Prostate gland (tissue), 2 donors: ENCODE measurements at regions not wholly inside any gene's neighbourhood (a gene's known extent, or its start where the extent isn't known, plus 50 kb on each side); places are given as distances from the start of the nearest gene placed in this dataset.
A peak's percentile ranks its signal among the peaks of the same experiment; 100 is the strongest.

Experiments used
- DNase-seq: peaks from one replicate; pipeline ENCODE4 v3.0.0-alpha.2; 2019; ENCODE audit warnings: low spot score
- H3K27ac ChIP-seq, 2 donors: fragments of 200-600 bp; sonication (generic); 2 replicates each; pipeline ENCODE4 v1.5.1; 2017 to 2019
- H3K27me3 ChIP-seq: fragments of 200-600 bp; sonication (generic); replicated peaks from 2 replicates; pipeline ENCODE4 v1.5.1; 2019; ENCODE audit not compliant: insufficient read depth
- H3K36me3 ChIP-seq, 2 donors: fragments of 200-600 bp; sonication (generic); 1 replicate in 1 of 2; 2 replicates in 1 of 2; pipeline versions ENCODE4 v1.5.1 to v1.8.1; 2017 to 2019
- H3K4me1 ChIP-seq: fragments of 200-600 bp; sonication (generic); replicated peaks from 2 replicates; pipeline ENCODE4 v1.5.1; 2019
- H3K4me3 ChIP-seq, 2 donors: fragments of 200-600 bp; sonication (generic); 2 replicates each; pipeline ENCODE4 v1.5.1; 2017 to 2019
- H3K9me3 ChIP-seq: fragments of 200-600 bp; sonication (generic); 2 replicates; pipeline ENCODE4 v1.5.1; 2017
- POLR2A ChIP-seq: fragments of 450-650 bp; IDR thresholded peaks from one replicate; pipeline ENCODE4 v1.6.1; 2016; ENCODE audit warnings: antibody characterized with exemption, mild to moderate bottlenecking
- POLR2AphosphoS5 ChIP-seq: sonication (generic); formaldehyde crosslinking; IDR thresholded peaks from one replicate; pipeline ENCODE4 v1.6.1; 2017; ENCODE audit warnings: antibody characterized with exemption
- WGBS: methylation state at CpG from one replicate; pipeline ENCODE4 v1.1.5; 2018; 5-methylcytosine and 5-hydroxymethylcytosine counted together
- intact Hi-C: fragments of 100-400 bp; cut with DNase I; formaldehyde crosslinking; loops from one replicate; pipeline ENCODE4 v1.14.2; 2022
- TF ChIP-seq, protein P1 (sequence below), 4 experiments: fragments of 200-600 bp in 2 of 4; fragments of 450-650 bp in 2 of 4; sonication (generic) in 2 of 4; IDR thresholded peaks; 1 replicate in 3 of 4; 2 replicates in 1 of 4; pipeline ENCODE4 v1.5.1; 2016 to 2019; ENCODE audit warnings: antibody characterized with exemption in 4 of 4, mild to moderate bottlenecking in 2 of 4, moderate library complexity in 2 of 4

DNA sequence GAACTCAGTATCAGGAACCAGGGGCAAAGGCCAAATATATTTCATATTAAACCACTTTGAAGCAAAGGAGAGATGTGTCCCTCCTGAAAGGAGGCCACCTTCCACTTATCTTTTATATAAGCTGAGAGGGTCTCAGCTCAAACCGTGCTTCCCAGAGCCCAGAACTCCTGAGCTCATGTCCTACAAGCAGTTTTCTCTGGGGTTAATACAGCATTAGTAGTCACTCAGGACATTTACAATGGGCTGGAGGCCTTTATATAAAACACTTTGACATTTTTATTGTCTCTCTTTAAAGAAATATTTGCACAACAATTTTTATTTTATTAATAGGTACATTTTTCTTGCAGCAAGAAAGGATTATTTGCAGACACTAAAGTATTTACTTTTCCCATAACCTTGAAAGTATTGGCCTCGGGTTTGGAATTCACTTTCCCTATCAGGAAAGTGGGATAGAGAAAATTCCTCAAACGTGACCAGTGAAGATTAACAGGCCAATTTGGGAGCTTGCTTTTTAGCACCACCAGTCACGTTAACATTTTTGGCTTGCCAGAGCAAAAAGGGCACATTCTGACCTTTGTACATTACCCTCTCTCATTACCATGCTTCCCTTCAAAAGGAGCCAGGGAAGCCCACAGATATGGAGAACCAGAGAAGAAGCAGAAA, 464.9 kb upstream of the NRP1 start:
- TF ChIP-seq POLR2A = no peak
- TF ChIP-seq POLR2AphosphoS5 = peak; percentile 60
- TF ChIP-seq, protein P1, sequence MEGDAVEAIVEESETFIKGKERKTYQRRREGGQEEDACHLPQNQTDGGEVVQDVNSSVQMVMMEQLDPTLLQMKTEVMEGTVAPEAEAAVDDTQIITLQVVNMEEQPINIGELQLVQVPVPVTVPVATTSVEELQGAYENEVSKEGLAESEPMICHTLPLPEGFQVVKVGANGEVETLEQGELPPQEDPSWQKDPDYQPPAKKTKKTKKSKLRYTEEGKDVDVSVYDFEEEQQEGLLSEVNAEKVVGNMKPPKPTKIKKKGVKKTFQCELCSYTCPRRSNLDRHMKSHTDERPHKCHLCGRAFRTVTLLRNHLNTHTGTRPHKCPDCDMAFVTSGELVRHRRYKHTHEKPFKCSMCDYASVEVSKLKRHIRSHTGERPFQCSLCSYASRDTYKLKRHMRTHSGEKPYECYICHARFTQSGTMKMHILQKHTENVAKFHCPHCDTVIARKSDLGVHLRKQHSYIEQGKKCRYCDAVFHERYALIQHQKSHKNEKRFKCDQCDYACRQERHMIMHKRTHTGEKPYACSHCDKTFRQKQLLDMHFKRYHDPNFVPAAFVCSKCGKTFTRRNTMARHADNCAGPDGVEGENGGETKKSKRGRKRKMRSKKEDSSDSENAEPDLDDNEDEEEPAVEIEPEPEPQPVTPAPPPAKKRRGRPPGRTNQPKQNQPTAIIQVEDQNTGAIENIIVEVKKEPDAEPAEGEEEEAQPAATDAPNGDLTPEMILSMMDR (IDR thresholded peaks at IDR 0.05) = no peak
- H3K27ac ChIP-seq = peak overlapping the region in 1 of 2 donors; percentile 21
- no peaks in the 10 kb centered on the region for H3K4me1 ChIP-seq
- 10% methylated on average over 4 of the region's 4 CpGs for WGBS
- H3K4me3 ChIP-seq = no peak overlapping the region
- no peaks in the 10 kb centered on the region for H3K36me3 ChIP-seq
- intact Hi-C loops = no loop called here
- H3K9me3 ChIP-seq = no peaks in the 10 kb centered on the region
- H3K27me3 ChIP-seq = no peaks in the 10 kb centered on the region
- DNase-seq = peak; percentile 18

DNA sequence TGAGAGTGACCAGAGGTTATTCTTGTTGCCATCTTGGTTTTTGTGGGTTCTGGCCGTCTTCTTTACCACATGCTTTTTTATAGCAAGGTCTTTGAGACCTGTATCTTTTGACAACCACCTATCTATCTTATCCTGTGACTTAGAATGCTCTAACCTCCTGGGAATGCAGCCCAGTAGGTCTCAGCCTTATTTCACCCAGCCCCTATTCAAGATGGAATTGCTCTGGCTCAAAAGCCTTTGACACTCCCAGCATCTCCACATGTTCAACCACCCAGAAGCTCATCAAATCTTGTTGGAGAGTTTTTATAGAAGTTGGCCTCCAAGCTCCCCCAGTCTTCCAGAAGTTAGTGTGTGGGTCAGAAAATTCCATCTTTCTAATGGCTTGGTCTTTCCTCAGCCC, 464.3 kb upstream of the NRP1 start:
- H3K4me3 ChIP-seq = no peak overlapping the region
- H3K27me3 ChIP-seq = no peaks in the 10 kb centered on the region
- WGBS = 92% methylated on average over 1 of the region's 1 CpG
- H3K4me1 ChIP-seq = no peaks in the 10 kb centered on the region
- intact Hi-C loops = no loop called here
- no peaks in the 10 kb centered on the region for H3K36me3 ChIP-seq
- DNase-seq = no peak
- no peak overlapping the region for H3K27ac ChIP-seq
- TF ChIP-seq POLR2AphosphoS5 (no peak), POLR2A (no peak)
- TF ChIP-seq, protein P1 (IDR thresholded peaks at IDR 0.05) = no peak
- H3K9me3 ChIP-seq = no peaks in the 10 kb centered on the region

DNA sequence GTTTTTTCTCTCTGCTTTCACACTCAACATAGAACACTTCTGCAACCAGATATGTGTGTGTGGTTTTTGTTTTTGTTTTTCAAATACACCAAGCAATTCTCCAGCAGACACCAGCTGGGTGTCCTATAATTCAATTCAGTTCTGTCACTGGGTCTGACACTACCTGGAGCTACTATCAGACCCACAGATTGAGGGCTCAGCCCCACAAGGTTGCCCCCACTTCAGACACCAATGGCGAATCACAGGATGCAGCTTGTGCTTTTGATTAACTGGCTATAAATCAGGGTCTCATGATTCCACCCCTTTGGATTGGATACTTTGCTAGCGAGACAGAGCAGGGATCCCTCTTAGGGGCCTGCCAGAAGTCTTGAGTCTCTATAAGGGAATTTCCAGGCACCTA, 462.2 kb upstream of the NRP1 start:
- no peak overlapping the region for H3K27ac ChIP-seq
- TF ChIP-seq POLR2AphosphoS5 (no peak), POLR2A (no peak)
- TF ChIP-seq, protein P1 (IDR thresholded peaks at IDR 0.05) = no peak
- 87% methylated on average over 2 of the region's 2 CpGs for WGBS
- no peaks in the 10 kb centered on the region for H3K4me1 ChIP-seq
- no peaks in the 10 kb centered on the region for H3K9me3 ChIP-seq
- H3K36me3 ChIP-seq = no peaks in the 10 kb centered on the region
- DNase-seq = no peak
- H3K27me3 ChIP-seq = no peaks in the 10 kb centered on the region
- intact Hi-C loops = no loop called here
- no peak overlapping the region for H3K4me3 ChIP-seq

DNA sequence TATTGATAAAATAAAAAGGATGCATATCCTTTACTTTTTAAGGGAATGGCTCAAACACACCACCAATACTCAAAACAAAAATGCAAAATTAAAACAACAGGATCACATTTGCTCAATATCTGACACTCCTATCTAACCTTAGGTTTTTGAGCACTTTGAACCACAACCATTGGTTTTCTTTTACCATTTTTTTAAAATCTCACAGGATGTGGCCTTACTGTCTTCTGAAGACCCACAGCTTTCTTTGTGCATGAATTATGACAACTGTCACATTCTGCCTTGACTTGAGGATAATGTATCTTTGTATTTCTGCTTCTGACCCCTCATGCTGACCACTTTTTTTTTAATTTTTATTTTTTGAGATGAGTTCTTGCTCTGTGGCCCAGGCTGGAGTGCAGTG, 461.1 kb upstream of the NRP1 start:
- DNase-seq = no peak
- TF ChIP-seq POLR2AphosphoS5 (no peak), POLR2A (no peak)
- Histone ChIP-seq H3K27me3 (no peaks in the 10 kb centered on the region), H3K9me3 (no peaks in the 10 kb centered on the region), H3K4me1 (no peaks in the 10 kb centered on the region), H3K27ac (no peak overlapping the region), H3K4me3 (no peak overlapping the region), H3K36me3 (no peaks in the 10 kb centered on the region)
- intact Hi-C loops = no loop called here

DNA sequence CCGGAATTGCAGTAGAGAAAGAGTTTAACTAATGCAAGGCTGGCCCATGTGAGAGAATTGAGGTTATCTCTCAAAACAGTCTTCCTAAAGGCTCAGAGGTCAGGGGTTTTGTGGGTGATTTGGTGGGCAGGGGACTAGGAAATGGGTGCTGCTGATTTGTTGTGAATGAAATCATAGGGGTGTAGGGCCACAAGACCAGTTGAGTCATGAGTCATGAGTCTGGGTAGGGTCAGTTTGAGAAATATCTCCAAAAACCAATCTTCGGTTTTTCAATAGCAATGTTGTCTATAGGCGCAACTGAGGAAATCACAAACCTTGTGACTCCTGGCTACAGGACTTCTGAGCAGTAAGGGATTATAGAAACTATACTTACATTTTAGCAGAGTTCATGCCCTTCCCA, 460.0 kb upstream of the NRP1 start:
- H3K4me3 ChIP-seq = no peak overlapping the region
- H3K36me3 ChIP-seq = no peaks in the 10 kb centered on the region
- H3K27ac ChIP-seq = no peak overlapping the region
- WGBS = 59% methylated on average over 3 of the region's 3 CpGs
- no peak for DNase-seq
- H3K4me1 ChIP-seq = no peaks in the 10 kb centered on the region
- TF ChIP-seq, protein P1 (IDR thresholded peaks at IDR 0.05) = no peak
- TF ChIP-seq POLR2A (no peak), POLR2AphosphoS5 (no peak)
- intact Hi-C loops = no loop called here
- H3K27me3 ChIP-seq = no peaks in the 10 kb centered on the region
- H3K9me3 ChIP-seq = no peaks in the 10 kb centered on the region
